Ectodermal cell (in vitro differentiated cells): ENCODE measurements at regions not wholly inside any gene's neighbourhood (a gene's known extent, or its start where the extent isn't known, plus 50 kb on each side); places are given as distances from the start of the nearest gene placed in this dataset.
"Not testable (repeated sequence)": the region's sequence is repeated elsewhere in the genome, so short reads cannot be mapped to it uniquely, and the experiment has no call there.

ENCODE experiments used
- H3K27ac ChIP-seq: 2 replicates; pipeline ENCODE4 v1.7.0; 2013; ENCODE audit warnings: mild to moderate bottlenecking, low read depth, low read length; ENCODE audit not compliant: insufficient read depth, poor library complexity, severe bottlenecking
- H3K27me3 ChIP-seq: 2 replicates; pipeline ENCODE4 v1.7.0; 2013; ENCODE audit warnings: mild to moderate bottlenecking, low read length; ENCODE audit not compliant: insufficient read depth, control insufficient read depth, poor library complexity, severe bottlenecking
- H3K36me3 ChIP-seq: one replicate; pipeline ENCODE4 v1.7.0; 2013; ENCODE audit warnings: low read length; ENCODE audit not compliant: control insufficient read depth, insufficient read depth
- H3K4me1 ChIP-seq: one replicate; pipeline ENCODE4 v1.7.0; 2013; ENCODE audit warnings: low read length; ENCODE audit not compliant: control insufficient read depth, insufficient read depth
- H3K4me3 ChIP-seq: 2 replicates; pipeline ENCODE4 v1.7.0; 2013; ENCODE audit warnings: low read depth, low read length, control low read depth; ENCODE audit not compliant: insufficient read depth
- H3K9me3 ChIP-seq: 2 replicates; pipeline ENCODE4 v1.7.0; 2013; ENCODE audit warnings: mild to moderate bottlenecking, low read length, moderate library complexity; ENCODE audit not compliant: control insufficient read depth
- WGBS, 2 experiments: methylation state at CpG; one replicate each; pipeline ENCODE4 v1.1.7; 2013; ENCODE audit warnings: missing lambda C conversion rate in 2 of 2; 5-methylcytosine and 5-hydroxymethylcytosine counted together

- Histone ChIP-seq H3K27ac (no peak overlapping the region), H3K4me1 (peaks cover 12% of the 10 kb centered on the region)
- 91 to 97% methylated on average over 4 of the region's 4 CpGs for WGBS, 2 experiments
Measured at GRCh38 chr6:43934183-43934802, 164.3 kb downstream of the VEGFA start.

GRCh38 chr6:43933148-43933885, 163.3 kb downstream of the VEGFA start:
- Histone ChIP-seq H3K4me1 (peaks cover 12% of the 10 kb centered on the region), H3K4me3 (no peak overlapping the region), H3K27me3 (no peaks in the 10 kb centered on the region), H3K27ac (no peak overlapping the region), H3K9me3 (no peaks in the 10 kb centered on the region), H3K36me3 (no peaks in the 10 kb centered on the region)
- 81 to 86% methylated on average over 19 of the region's 19 CpGs for WGBS, 2 experiments

More at GRCh38 chr6:43934183-43934802, 164.3 kb downstream of the VEGFA start:
- Histone ChIP-seq H3K9me3 (no peaks in the 10 kb centered on the region), H3K4me3 (no peak overlapping the region), H3K36me3 (no peaks in the 10 kb centered on the region), H3K27me3 (no peaks in the 10 kb centered on the region)

GRCh38 chr6:43932259-43933147, 162.5 kb downstream of the VEGFA start:
- no peak overlapping the region for H3K27ac ChIP-seq
- H3K36me3 ChIP-seq = no peaks in the 10 kb centered on the region
- H3K4me3 ChIP-seq = no peak overlapping the region
- peaks cover 7% of the 10 kb centered on the region for H3K4me1 ChIP-seq
- H3K9me3 ChIP-seq = no peaks in the 10 kb centered on the region
- 78 to 81% methylated on average over 13 of the region's 13 CpGs for WGBS, 2 experiments
- no peaks in the 10 kb centered on the region for H3K27me3 ChIP-seq

GRCh38 chr6:43931201-43931600, 161.2 kb downstream of the VEGFA start:
- peaks cover 7% of the 10 kb centered on the region for H3K4me1 ChIP-seq
- H3K9me3 ChIP-seq = no peaks in the 10 kb centered on the region
- no peaks in the 10 kb centered on the region for H3K36me3 ChIP-seq
- no peaks in the 10 kb centered on the region for H3K27me3 ChIP-seq
- H3K4me3 ChIP-seq = no peak overlapping the region
- 84 to 85% methylated on average over 6 of the region's 6 CpGs for WGBS, 2 experiments
- H3K27ac ChIP-seq = no peak overlapping the region

GRCh38 chr6:43930440-43931154, 160.6 kb downstream of the VEGFA start:
- H3K27ac ChIP-seq = no peak overlapping the region
- H3K4me3 ChIP-seq = no peak overlapping the region
- no peaks in the 10 kb centered on the region for H3K9me3 ChIP-seq
- H3K27me3 ChIP-seq = no peaks in the 10 kb centered on the region
- peaks cover 7% of the 10 kb centered on the region for H3K4me1 ChIP-seq
- 83 to 94% methylated on average over 6 of the region's 8 CpGs for WGBS, 2 experiments
- H3K36me3 ChIP-seq = no peaks in the 10 kb centered on the region

- Histone ChIP-seq H3K9me3 (no peaks in the 10 kb centered on the region), H3K4me3 (no peak overlapping the region), H3K27me3 (no peaks in the 10 kb centered on the region), H3K27ac (no peak overlapping the region), H3K36me3 (no peaks in the 10 kb centered on the region), H3K4me1 (peaks cover 7% of the 10 kb centered on the region)
- 89 to 91% methylated on average over 5 of the region's 5 CpGs for WGBS, 2 experiments
Measured at GRCh38 chr6:43929511-43929910, 159.5 kb downstream of the VEGFA start.

- Histone ChIP-seq H3K4me3 (no peak overlapping the region), H3K36me3 (no peaks in the 10 kb centered on the region), H3K9me3 (no peaks in the 10 kb centered on the region), H3K27ac (no peak overlapping the region), H3K4me1 (no peaks in the 10 kb centered on the region), H3K27me3 (no peaks in the 10 kb centered on the region)
- WGBS, 2 experiments = 91 to 93% methylated on average over 4 of the region's 4 CpGs
Measured at GRCh38 chr6:43927532-43928210, 157.7 kb downstream of the VEGFA start.

GRCh38 chr6:43926634-43927531, 156.9 kb downstream of the VEGFA start:
- no peaks in the 10 kb centered on the region for H3K36me3 ChIP-seq
- no peak overlapping the region for H3K4me3 ChIP-seq
- H3K27me3 ChIP-seq = no peaks in the 10 kb centered on the region
- H3K27ac ChIP-seq = no peak overlapping the region
- 62 to 65% methylated on average over 17 of the region's 17 CpGs for WGBS, 2 experiments
- H3K9me3 ChIP-seq = no peaks in the 10 kb centered on the region
- H3K4me1 ChIP-seq = no peaks in the 10 kb centered on the region

- not testable (repeated sequence) for H3K27me3 ChIP-seq, H3K4me1 ChIP-seq, H3K9me3 ChIP-seq, H3K27ac ChIP-seq, H3K4me3 ChIP-seq, H3K36me3 ChIP-seq
- 94 to 95% methylated on average over 7 of the region's 7 CpGs for WGBS, 2 experiments
Measured at GRCh38 chr6:43925636-43926139, 155.7 kb downstream of the VEGFA start.
